Activated B cell treated with CpG ODN at 0.5 μM for 24 hours (primary cell): ENCODE measurements at regions not wholly inside any gene's neighbourhood (a gene's known extent, or its start where the extent isn't known, plus 50 kb on each side); places are given as distances from the start of the nearest gene placed in this dataset.

Experiments used
- ATAC-seq: fragments of 200-7000 bp; cut with Tn5 transposase; one replicate; pipeline ENCODE4 v1.10.0; 2021; ENCODE audit warnings: low read depth, mild to moderate bottlenecking, moderate library complexity
- CTCF ChIA-PET: fragments of 350-600 bp; sonication (Branson Sonifier 250); formaldehyde crosslinking; loops from one replicate; lab custom pipeline; 2021; ENCODE audit warnings: antibody characterized with exemption; lab: Charles Lee
- POLR2A ChIA-PET: fragments of 350-600 bp; sonication (Branson Sonifier 250); formaldehyde crosslinking; loops from one replicate; lab custom pipeline; 2021; ENCODE audit warnings: antibody characterized with exemption; lab: Charles Lee
- DNase-seq: peaks from one replicate; pipeline ENCODE4 v3.0.0; 2022
- H3K27ac Mint-ChIP-seq: one replicate; pipeline ENCODE4 v1.8.0; 2020; ENCODE audit warnings: mixed read lengths
- H3K27me3 Mint-ChIP-seq: one replicate; pipeline ENCODE4 v1.8.0; 2021; ENCODE audit warnings: mixed read lengths
- H3K36me3 Mint-ChIP-seq: one replicate; pipeline ENCODE4 v1.8.0; 2021; ENCODE audit warnings: low read depth, mixed read lengths
- H3K4me1 Mint-ChIP-seq: one replicate; pipeline ENCODE4 v1.8.0; 2021; ENCODE audit warnings: mixed read lengths
- H3K4me3 Mint-ChIP-seq: one replicate; pipeline ENCODE4 v1.8.0; 2020; ENCODE audit warnings: mild to moderate bottlenecking, mixed read lengths
- H3K9me3 Mint-ChIP-seq: one replicate; pipeline ENCODE4 v1.8.0; 2020; ENCODE audit warnings: mixed read lengths
- CTCF ChIP-seq: fragments of 200-600 bp; IDR thresholded peaks from one replicate; pipeline ENCODE4 v1.8.0; 2022; ENCODE audit warnings: antibody characterized with exemption, mild to moderate bottlenecking
- intact Hi-C: fragments of 100-400 bp; cut with micrococcal nuclease; formaldehyde crosslinking; loops from one replicate; pipeline ENCODE4 v1.15.1; 2024

- no peaks in the 10 kb centered on the region for H3K9me3 Mint-ChIP-seq
- no peaks in the 10 kb centered on the region for H3K27me3 Mint-ChIP-seq
- TF ChIP-seq CTCF, result no peak
- ChIA-PET POLR2A (no interaction called here), CTCF (no interaction called here)
- DNase-seq (no peak), ATAC-seq (no peak)
- H3K27ac Mint-ChIP-seq, result no peak overlapping the region
- intact Hi-C loops, result no loop called here
- H3K4me1 Mint-ChIP-seq, result no peaks in the 10 kb centered on the region
- H3K36me3 Mint-ChIP-seq, result no peaks in the 10 kb centered on the region
- H3K4me3 Mint-ChIP-seq, result no peak overlapping the region
These were observed 156.4 kb upstream of the RFX3 start for GRCh38 chr9:3682186-3682585.

- intact Hi-C loops, result no loop called here
- Mint-ChIP-seq H3K4me3 (no peak overlapping the region), H3K9me3 (no peaks in the 10 kb centered on the region), H3K4me1 (no peaks in the 10 kb centered on the region), H3K27ac (no peak overlapping the region), H3K27me3 (no peaks in the 10 kb centered on the region), H3K36me3 (no peaks in the 10 kb centered on the region)
- TF ChIP-seq CTCF, result no peak
- ChIA-PET POLR2A (no interaction called here), CTCF (no interaction called here)
- ATAC-seq (no peak), DNase-seq (no peak)
These were observed 151.7 kb upstream of the RFX3 start for GRCh38 chr9:3677541-3677940.

GRCh38 chr9:3676766-3677165 is 151.0 kb upstream of the RFX3 start:
- no peaks in the 10 kb centered on the region for H3K36me3 Mint-ChIP-seq
- CTCF ChIA-PET, result no interaction called here
- POLR2A ChIA-PET, result no interaction called here
- H3K27ac Mint-ChIP-seq, result no peak overlapping the region
- TF ChIP-seq CTCF, result no peak
- H3K9me3 Mint-ChIP-seq, result no peaks in the 10 kb centered on the region
- H3K4me1 Mint-ChIP-seq, result no peaks in the 10 kb centered on the region
- H3K4me3 Mint-ChIP-seq, result no peak overlapping the region
- intact Hi-C loops, result no loop called here
- ATAC-seq, result no peak
- H3K27me3 Mint-ChIP-seq, result no peaks in the 10 kb centered on the region
- no peak for DNase-seq

GRCh38 chr9:3675946-3676345 is 150.1 kb upstream of the RFX3 start:
- ChIA-PET POLR2A (no interaction called here), CTCF (no interaction called here)
- Mint-ChIP-seq H3K27me3 (no peaks in the 10 kb centered on the region), H3K9me3 (no peaks in the 10 kb centered on the region), H3K36me3 (no peaks in the 10 kb centered on the region), H3K27ac (no peak overlapping the region), H3K4me3 (no peak overlapping the region), H3K4me1 (no peaks in the 10 kb centered on the region)
- TF ChIP-seq CTCF, result no peak
- ATAC-seq (no peak), DNase-seq (no peak)
- intact Hi-C loops, result no loop called here

GRCh38 chr9:3674561-3674960 is 148.8 kb upstream of the RFX3 start:
- CTCF ChIA-PET, result no interaction called here
- no peaks in the 10 kb centered on the region for H3K27me3 Mint-ChIP-seq
- intact Hi-C loops, result no loop called here

More at GRCh38 chr9:3674561-3674960, 148.8 kb upstream of the RFX3 start:
- Mint-ChIP-seq H3K27ac (no peak overlapping the region), H3K36me3 (no peaks in the 10 kb centered on the region), H3K4me1 (no peaks in the 10 kb centered on the region), H3K4me3 (no peak overlapping the region), H3K9me3 (no peaks in the 10 kb centered on the region)
- TF ChIP-seq CTCF, result no peak
- DNase-seq (no peak), ATAC-seq (no peak)
- POLR2A ChIA-PET, result no interaction called here
